ENCODE measurements at regions not wholly inside any gene's neighbourhood (a gene's known extent, or its start where the extent isn't known, plus 50 kb on each side); places are given as distances from the start of the nearest gene placed in this dataset.
A peak's percentile ranks its signal among the peaks of the same experiment; 100 is the strongest.
"Not testable (repeated sequence)": the region's sequence is repeated elsewhere in the genome, so short reads cannot be mapped to it uniquely, and the experiment has no call there.

DNA sequence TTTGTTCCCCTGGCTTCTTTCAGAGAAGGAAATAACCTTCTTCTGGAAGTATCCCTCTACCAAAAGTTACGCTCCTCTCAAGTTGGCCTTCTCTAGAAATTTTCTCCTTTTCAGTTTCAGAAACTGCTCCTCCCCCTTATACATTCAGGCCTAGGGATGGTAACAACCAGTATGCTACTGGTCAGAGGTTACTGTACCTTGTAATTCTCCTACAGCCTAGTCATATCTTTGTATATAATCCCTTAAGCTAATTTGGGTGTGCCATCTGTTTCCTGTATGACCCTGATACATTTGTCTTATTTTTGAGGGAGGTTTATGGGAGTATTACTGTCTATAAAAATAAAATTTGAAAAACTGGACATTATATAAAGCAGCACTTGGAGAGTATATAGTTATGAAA is 98.0 kb upstream of the NOTCH2NLA start:
- not testable (repeated sequence) for H3K27ac ChIP-seq

DNA sequence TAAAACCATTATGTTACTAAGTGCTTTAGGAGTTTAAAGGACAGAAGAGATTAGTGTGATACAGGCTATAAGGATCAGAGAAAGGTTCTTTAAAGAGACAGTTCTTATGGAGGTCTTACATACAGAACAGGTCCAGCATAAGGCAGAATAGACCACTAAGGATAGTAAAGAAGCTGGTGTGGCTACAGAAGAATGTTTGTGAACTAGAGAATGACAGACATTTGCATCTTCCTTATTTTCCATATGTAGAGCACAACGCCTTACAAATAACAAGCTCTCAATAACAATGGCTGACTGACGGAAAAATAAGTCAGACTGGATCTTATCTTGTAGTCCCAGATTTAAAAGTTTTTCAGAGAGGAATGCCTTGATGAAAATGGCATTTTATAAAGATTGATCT is 95.6 kb upstream of the NOTCH2NLA start:
- not testable (repeated sequence) for H3K27ac ChIP-seq; H3K4me3 ChIP-seq; DNase-seq (ENCODE audit: low spot score)

More for the DNA sequence above, 98.0 kb upstream of the NOTCH2NLA start:
- not testable (repeated sequence) for H3K4me3 ChIP-seq; DNase-seq (ENCODE audit: low spot score)

DNA sequence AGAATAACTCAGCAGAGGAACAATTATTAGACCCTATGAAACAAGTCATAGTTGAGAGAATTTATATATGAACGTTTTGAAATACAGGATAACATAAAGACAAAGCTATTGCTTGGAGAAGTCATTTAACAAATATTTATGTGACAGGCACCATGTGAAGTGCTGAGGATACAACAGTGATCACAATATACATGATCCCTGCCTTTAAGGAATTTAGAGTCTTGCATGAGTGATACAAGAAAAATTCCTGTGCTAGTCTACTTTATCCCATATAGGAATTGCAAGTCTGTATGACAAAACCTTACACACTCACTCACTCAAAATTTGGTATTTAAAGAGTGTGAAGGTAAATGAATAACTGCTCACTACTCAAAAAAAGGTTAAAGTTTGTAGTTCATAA is 94.5 kb upstream of the NOTCH2NLA start:
- H3K4me3 ChIP-seq; H3K27ac ChIP-seq; DNase-seq (ENCODE audit: low spot score): not testable (repeated sequence)

DNA sequence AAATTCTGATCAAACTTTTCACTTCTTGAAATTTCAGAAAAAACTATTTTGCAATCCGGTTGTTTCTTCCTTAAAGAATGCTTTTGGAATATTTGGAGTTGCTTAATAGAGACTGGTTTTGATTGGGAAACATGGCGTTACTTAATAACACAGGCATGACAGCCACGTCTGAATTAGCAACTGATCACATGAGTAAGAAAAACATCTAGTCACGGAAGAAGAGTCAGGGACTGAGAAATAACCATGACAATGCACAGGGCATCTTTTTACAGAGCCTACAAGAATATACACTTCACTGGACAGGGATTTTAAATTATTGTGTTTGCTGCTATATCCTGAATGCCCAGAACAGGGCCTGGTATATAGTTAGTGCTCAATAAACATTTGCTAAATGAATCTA is 94.1 kb upstream of the NOTCH2NLA start:
- not testable (repeated sequence) for DNase-seq (ENCODE audit: low spot score); H3K27ac ChIP-seq; H3K4me3 ChIP-seq

DNA sequence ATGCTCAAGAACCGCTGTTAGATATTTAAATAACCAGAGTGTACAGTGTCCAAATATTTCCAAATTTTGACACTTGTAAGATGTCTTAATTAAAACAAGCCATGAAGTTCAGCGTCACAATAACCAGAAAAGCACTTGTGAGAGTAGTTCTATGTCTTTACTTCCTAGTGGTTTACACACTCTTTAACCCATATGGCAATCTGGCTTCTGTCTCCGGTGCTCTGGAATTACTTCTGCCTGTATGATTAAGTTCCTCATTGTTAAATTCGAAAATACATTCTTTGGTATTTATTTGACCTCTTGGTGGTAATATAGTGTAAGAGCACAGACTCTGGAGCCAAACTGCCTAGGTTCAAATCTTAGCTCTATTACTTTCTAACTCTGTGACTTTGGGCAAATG is 89.9 kb upstream of the NOTCH2NLA start:
- H3K27ac ChIP-seq; H3K4me3 ChIP-seq; DNase-seq (ENCODE audit: low spot score): not testable (repeated sequence)

DNA sequence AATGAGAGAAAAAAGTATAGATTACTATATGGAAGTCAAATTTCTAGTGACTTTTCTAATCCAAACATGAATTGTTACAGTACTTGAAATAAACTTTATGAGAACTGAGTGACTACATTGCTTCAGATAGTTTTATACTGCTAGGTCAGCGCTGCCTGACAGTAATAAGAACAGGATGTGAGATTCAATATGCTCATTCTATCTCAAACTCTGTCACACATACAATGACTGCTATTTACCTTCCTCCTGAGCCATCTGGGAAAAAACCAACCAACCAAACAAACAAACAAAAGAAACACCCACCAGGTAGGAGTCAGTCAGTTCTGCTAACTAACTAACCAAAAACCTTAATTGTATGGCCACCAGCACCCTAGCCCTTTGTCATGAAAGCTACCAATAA is 89.0 kb upstream of the NOTCH2NLA start:
- H3K27ac ChIP-seq; DNase-seq (ENCODE audit: low spot score); H3K4me3 ChIP-seq: not testable (repeated sequence)

DNA sequence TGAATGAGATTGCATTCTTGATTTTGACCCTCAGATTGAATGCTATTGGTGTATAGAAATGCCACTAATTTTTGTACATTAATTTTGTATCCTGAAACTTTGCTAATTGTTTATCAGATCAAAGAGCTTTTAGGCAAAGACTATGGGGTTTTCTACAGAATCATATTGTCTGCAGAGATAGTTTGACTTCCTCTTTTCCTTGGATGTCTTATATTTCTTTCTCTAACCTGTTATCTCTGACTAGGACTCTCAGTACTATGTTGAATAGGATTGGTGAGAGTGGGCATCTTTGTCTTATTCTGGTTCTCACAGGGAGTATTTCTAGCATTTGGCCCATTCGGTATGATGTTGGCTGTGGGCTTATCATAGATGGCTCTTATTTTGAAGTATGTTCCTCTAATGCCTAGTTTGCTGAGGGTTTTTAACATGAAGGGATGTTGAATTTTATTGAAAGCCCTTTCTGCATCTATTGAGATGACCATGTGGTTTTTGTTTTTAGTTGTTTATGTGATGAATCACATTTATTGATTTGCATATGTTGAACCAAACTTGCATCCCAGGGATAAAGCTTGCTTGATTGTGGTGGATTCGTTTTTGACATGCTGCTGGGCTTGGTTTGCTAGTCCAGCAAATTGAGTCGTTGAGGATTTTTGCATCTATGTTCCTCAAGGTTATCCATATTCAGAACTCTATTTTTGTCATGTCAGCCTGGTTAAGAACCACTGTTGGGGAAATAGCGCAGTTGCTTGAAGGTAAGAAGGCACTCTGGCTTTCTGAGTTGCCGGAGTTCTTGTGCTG is 85.8 kb upstream of the NOTCH2NLA start:
- not testable (repeated sequence) for H3K27ac ChIP-seq; DNase-seq (ENCODE audit: low spot score); H3K4me3 ChIP-seq

DNA sequence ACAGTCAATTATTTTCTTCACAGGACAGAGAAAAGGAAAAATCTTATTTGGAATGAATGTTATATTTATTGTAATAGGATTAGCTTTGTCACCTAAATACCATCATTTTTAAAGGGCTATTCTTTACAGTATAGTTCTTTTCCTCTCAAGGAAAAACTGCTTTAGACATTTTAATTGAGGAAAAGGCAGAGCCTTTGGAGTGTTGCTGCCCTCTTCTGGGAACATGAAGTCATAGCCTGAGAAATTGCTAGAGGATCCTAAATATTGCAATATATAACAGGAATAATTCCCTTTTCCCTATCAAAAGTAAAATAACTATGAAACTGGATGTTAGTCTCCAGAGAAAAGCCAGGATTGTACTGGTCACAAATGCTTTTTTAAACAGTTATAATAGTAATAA is 81.8 kb upstream of the NOTCH2NLA start:
- DNase-seq (ENCODE audit: low spot score); H3K27ac ChIP-seq; H3K4me3 ChIP-seq: not testable (repeated sequence)

DNA sequence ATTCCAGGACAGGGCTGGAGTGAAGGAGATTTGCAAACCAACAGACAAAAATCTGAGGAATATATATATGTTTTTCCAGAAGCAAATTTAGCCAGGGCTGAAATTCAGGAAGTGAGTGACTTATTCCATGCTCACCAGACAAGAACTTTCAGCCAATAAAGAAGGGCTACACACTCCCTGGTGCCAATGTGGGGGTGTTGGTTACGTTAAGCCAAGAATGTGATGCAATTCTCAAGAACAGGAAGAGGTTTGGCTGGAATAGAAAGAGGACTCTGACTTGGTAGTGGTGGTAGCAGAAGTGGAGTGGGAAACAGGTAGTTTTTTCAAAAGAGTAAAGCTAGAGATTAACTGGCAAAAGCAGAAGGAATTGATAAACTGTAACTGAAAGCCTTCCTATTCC is 80.6 kb upstream of the NOTCH2NLA start:
- H3K4me3 ChIP-seq; DNase-seq (ENCODE audit: low spot score); H3K27ac ChIP-seq: not testable (repeated sequence)

DNA sequence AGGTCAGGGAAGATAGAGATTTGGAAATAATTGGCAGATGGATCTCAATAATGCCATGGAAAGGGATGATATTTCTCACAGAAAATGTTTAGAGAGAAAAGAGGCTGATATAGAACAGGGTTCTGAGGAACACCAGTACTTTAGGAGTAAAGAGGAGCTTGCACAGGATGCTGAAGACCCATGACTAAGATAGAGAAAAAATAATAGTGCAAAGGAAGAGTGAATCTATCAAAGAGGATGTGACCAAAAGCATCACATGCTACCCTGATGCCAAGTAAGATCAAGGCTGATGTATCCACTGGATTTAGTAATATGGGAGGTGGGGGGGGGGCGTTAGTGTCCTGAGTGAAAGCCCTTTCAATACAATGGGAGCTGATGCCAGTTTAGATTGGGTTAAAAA is 80.1 kb upstream of the NOTCH2NLA start:
- DNase-seq (ENCODE audit: low spot score); H3K27ac ChIP-seq; H3K4me3 ChIP-seq: not testable (repeated sequence)

DNA sequence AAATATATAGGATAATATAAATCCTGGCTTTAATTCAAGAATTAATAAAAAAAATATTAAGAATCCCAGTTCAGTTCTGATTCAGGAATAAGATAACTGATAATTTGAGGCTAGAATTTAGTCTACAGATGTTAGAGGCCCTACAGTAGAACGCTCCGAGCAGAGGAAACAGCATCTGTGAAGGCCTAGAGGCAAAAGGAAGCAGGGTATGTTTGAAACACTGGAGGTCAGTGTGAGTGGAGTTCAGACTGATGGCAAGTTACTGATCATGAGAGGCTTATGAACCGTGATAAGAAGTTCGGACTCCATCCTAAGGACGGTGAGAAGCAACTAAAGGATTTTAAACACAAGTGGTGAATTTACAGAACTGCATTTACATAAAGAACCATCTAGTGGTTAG is 79.3 kb upstream of the NOTCH2NLA start:
- H3K27ac ChIP-seq = peak overlapping the region in 1 of 2 donors; percentile 58
- DNase-seq (ENCODE audit: low spot score); H3K4me3 ChIP-seq: not testable (repeated sequence)

DNA sequence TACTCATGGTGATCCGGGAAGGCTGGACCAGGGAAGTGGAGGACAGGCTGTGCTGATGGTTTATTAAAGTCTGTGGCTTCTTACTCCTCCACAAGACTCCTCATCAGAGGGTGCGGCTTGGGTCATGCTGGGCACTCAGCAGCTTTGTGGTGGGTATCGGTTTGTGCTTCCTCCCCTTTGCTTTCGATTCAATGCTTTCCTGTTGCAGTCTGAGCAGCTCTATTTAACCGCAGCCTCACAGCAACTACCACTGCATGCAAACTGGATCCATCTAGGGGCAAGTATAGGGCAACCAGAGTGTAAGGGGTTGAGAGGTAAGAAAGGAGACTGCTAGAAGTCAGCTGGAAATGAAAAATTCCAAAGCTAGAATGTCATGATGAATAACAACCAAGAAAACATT is 78.8 kb upstream of the NOTCH2NLA start:
- not testable (repeated sequence) for DNase-seq (ENCODE audit: low spot score); H3K4me3 ChIP-seq; H3K27ac ChIP-seq

DNA sequence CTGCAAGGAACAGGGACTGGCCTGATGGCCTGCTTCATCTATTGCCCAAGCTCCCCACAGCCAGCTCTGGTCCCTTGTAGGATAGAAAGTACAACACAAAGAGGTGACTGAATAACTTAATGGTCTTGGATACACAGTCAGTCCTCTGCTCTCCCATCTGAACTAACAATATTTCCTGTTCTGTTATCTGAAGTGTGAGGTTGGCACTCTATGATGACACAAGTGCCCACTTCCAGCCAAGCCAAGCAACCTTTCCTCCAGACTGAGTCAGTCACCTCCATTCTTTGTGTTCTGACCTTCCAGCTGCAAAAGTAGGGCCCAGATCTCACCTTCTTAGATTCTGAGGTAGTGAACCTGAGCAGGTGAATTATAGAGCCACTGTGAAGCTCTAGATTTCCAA is 77.8 kb upstream of the NOTCH2NLA start:
- DNase-seq (ENCODE audit: low spot score); H3K27ac ChIP-seq; H3K4me3 ChIP-seq: not testable (repeated sequence)

DNA sequence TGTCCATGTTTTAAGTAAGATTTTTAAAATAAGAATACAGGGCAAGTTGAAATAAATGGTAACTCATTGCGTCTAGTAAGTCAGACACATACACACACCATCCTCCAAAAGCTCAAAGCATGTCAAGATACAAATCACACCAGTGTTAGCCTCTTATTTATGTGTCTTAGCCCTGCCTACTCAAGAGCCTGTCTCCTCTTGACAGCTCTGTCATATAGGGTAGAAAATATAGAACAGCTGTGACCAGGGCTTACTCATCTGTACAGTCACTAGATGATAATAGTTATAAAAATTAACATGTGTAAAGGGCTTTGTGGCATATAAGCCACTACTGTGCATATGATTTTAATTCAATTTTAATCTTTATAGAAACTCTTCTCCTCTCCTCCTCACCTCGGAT is 76.6 kb upstream of the NOTCH2NLA start:
- H3K27ac ChIP-seq; DNase-seq (ENCODE audit: low spot score); H3K4me3 ChIP-seq: not testable (repeated sequence)

DNA sequence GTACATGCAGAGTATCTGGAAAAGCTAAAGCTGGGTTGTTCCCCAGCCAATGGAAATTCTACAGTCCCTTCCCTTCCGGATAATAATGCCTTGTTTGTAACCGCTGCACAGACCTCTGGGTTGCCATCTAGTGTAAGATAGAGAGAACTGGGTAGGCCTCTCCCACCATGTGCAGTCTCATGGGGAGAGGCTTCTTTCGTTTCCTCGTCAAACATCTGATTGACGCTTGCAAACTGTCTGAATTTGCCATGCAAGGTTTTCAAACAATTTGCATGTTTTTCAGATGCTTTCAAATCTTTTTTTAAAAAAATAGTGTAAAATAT is 69.7 kb upstream of the NOTCH2NLA start:
- H3K4me3 ChIP-seq; DNase-seq (ENCODE audit: low spot score): not testable (repeated sequence)

DNA sequence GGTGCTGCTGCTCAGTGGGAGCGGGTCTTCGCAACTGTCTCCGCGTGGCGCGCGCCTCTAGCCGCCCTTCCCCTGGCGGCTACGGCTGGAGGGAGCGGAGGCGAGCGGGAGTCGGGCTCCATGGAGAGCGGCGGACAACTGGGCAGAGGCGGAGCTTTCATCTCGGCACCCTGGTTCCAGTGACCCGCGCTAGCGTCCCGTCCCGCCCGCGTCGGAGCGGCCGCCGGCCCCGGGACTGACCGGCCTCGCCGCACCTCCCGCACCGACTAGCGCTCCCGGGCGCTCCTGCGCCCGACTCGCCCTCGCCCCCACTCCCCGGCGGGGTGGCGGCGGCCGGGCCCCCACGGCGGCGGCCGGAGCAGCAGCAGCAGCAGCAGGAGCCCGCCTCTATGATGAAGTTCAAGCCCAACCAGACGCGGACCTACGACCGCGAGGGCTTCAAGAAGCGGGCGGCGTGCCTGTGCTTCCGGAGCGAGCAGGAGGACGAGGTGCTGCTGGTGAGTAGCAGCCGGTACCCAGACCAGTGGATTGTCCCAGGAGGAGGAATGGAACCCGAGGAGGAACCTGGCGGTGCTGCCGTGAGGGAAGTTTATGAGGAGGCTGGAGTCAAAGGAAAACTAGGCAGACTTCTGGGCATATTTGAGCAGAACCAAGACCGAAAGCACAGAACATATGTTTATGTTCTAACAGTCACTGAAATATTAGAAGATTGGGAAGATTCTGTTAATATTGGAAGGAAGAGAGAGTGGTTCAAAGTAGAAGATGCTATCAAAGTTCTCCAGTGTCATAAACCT is 69.2 kb upstream of the NOTCH2NLA start:
- DNase-seq (ENCODE audit: low spot score); H3K4me3 ChIP-seq; H3K27ac ChIP-seq: not testable (repeated sequence)

More for the DNA sequence above, 69.7 kb upstream of the NOTCH2NLA start:
- H3K27ac ChIP-seq = not testable (repeated sequence)

DNA sequence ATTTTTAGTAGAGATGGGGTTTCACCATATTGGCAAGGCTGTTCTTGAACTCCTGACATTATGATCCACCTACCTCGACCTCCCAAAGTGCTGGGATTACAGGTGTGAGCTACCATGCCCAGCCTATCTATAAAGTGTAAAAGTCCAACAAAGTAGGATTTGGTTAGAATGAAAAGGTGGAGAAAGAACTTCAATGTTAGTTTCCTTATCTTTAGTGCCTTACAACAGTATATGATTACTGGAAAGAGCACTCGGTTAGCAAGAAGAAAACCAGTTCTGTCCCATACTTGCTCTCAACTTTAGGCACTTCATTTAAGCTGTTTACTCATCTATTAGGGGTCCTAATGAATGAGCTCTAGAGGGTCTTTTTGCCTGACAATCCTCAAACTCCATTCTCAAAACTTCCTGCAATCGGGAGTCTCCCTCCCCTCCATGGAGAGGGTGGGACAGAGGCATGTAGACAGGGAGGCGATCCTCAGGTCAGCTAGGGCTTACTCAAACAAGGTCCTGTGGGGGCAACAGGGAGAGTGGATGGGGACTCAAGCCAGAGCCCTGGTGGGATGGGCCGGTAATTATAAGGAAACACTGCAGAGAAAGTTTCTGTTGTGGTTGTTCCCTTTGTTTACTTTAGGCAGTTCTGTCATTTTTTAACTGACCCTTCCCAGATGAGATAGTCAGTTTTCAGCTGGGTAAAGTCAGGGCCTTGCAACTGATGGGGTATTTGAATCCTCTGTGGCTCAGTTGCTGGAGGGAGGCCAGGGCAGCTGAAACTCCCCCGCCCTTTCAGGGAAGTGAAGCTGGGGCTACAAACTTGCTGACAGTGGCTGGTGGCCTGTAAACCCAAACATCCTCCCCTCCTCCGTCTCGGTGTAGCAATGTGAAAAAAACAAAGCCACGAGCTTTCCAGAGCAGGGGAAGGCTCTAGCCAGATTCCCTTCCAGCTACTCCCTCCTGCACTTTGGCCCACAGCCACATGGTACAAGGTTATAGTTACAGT is 64.4 kb upstream of the NOTCH2NLA start:
- DNase-seq (ENCODE audit: low spot score); H3K27ac ChIP-seq; H3K4me3 ChIP-seq: not testable (repeated sequence)

DNA sequence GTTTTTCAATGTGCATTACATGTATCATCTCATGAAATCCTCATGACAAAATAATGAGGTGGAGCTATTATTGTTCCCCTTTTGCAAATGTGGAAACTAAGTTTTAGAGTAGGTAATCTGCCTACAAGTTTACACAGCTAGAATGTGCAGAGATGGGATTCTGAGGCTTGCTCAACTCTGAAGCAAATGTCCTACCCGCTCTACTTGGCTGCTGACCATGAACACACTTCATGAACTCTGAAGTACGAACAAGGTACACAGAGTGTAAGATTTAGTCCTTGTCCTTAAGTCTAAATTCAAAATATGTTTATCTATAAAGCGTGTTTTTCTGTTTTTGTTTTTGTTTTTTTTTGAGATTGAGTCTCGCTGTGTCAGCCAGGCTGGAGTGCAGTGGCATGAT is 63.6 kb upstream of the NOTCH2NLA start:
- not testable (repeated sequence) for DNase-seq (ENCODE audit: low spot score); H3K27ac ChIP-seq; H3K4me3 ChIP-seq

DNA sequence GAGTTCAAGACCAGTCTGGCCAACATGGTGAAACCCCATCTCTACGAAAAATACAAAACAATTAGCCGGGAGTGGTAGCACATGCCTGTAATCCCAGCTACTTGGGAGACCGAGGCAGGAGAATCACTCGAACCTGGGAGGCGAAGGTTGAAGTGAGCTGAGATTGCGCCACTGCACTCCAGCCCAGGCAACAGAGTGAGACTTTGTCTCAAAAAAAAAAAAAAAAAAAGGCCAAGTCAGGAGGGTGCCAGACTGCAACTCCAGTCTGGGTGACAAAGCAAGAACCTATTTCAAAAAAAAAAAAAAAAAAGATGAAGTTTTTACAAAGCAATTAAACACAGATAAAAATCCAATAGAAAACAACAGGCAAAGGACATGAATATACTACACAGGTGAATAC is 59.1 kb upstream of the NOTCH2NLA start:
- H3K4me3 ChIP-seq; H3K27ac ChIP-seq; DNase-seq (ENCODE audit: low spot score): not testable (repeated sequence)
